ENCODE measurements at regions not wholly inside any gene's neighbourhood (a gene's known extent, or its start where the extent isn't known, plus 50 kb on each side); places are given as distances from the start of the nearest gene placed in this dataset.

DNA sequence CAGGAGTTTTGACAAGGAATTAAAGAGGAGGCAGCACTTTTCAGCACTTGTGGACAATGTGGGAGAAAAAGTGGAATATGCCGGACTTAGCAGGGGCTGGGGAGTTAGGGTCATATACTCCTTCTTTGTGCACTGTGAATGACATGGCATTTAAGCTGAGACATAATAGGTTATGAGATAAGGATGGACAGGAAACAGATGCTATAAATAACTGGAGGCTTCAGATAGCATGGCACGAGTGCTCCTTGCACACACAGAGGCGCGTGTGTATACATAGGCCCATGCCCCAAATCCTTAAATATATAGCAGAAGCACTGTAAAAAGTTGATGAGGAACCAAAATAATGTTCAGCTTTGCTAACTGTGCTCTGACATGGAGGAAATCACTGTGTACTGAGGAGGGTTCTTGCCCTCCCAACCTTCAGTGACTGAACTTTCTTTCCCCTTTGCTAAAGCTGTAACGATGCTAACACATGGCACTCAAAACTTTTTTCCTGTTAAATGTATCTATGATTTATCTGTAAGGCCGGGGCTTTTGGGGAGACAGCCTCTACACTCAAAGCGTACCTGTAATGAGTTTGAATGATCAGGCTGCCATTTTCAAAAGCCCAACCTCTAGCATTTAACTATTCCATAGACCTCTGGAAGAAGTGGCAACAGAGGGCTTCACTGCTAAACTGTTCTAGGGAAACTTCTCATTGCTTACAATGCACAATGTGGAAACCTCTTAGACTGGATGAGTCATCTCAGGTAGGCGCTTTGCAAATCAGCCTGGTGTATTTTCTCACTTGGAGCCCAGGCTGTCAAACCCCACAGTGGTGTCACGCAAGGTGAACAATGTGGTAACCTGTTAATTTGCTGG is 784.6 kb downstream of the NR2F2 start:
- DNase-seq = no peak

DNA sequence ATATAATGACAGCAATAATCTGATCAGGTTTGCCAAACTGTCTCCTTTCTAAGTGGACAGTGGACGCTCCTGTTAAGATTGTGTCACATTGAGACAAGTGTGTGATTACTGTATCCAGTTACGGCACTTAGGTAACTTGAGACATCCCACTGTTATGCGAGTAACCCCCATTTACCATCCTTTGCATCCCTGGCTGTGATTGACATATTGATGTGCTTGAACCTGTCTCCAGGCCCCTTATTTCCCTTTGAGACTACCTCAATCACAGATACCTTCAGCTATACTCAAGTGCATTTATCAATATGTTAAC is 785.2 kb downstream of the NR2F2 start:
- no peak for DNase-seq

DNA sequence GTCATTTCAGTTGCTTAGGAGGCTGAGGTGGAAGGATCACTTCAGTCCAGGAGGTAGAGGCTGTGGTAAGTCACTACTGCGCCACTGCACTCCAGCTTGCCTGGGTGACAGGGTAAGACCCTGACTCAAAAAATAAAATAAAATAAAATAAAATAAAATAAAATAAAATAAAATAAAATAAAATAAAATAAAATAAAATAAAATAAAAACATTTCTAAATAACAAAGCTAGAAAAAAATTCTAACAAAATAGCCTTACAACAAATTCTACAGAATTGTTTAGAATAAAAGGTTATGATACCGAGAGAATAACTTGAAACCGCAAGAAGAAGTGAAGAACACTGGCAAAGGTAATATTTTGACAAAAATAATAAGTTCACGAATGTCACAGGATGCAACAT is 794.3 kb downstream of the NR2F2 start:
- no peak for DNase-seq

DNA sequence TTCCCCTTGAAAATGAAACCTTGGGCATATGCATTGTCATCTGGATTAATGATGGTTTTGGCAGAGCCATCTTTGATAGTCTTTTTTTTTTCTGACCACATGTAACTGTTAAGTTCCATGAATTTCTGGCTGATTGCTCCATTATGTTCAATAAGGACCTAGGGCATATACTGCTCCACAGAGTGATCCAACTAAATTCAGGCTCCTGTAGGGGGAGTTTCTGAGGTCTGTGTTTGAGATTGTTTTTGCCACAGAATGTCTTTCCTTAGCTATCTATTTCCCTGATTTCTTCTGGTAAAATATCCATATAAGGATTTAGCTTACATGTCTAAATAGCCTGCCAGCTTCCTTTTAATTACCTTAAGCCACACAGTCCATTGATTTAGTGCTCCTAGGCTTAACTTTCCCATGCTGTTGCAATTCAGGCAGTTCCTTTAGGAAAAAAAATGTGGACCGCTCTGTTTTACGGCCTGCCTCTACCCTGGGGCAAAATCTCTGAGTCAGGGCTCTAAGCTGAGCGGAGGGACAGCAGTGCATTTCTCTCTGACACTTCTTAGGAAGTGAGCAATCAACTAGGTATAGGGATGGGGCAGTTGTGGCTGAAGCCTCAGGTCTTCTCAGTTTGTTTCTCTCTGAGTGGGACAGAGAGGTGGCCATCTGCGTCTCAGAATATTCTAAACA is 796.2 kb downstream of the NR2F2 start:
- DNase-seq = no peak

DNA sequence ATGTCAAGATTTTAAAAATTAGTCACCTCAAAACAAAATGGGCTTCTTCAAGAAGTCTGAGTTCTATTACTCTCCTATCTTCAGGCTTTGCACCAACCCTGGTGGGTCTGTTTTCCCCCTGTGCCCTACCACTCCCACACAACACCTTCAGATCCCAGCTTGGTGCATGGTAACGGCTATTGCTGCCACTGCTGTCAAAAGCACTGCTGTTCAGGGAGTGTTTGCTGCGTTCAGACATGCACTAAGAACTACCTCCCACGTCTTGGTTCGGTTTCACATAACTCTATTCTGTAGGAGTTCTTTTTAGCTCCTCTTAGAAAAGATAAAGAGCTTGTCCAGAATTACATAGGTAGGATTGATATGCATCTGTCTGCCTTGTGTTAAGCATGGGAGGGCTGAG is 799.2 kb downstream of the NR2F2 start:
- DNase-seq = no peak

DNA sequence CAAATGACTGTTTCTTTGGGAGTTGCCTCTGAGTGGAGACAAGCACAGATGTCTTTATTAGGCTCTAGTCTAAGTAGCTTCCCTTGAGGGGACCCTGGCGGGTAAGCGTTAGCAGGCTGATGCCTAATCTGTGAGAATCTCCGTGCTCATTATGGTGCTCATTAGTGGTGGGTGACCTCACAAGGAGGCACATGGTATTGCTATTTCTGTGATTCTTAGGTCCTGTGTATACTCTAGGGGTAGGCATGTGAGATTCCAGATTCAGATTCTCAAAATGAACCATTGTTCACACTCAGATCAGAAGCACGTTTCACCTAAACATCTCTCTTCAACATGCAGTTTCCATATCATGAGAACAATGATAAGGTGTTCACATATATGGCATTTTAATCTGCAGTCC is 809.7 kb downstream of the NR2F2 start:
- DNase-seq = no peak

DNA sequence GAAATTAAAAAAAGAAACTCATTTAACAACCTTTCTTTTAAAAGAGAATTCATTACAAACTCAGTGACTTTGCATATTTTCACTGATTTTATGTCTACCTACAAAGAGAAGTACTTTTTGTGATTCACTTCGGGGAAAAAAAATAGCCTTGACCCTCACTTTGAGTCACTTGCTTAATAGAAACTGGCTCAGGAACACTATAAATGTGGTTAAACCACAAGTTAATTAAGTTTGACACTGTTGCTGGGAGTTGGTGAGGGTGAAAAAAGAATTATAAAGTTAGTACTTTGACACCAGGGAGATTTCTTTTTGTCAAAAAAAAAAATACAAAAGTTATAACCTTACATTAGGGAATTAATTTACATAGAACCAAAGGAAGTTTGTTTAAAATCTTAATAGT is 810.9 kb downstream of the NR2F2 start:
- DNase-seq = no peak

DNA sequence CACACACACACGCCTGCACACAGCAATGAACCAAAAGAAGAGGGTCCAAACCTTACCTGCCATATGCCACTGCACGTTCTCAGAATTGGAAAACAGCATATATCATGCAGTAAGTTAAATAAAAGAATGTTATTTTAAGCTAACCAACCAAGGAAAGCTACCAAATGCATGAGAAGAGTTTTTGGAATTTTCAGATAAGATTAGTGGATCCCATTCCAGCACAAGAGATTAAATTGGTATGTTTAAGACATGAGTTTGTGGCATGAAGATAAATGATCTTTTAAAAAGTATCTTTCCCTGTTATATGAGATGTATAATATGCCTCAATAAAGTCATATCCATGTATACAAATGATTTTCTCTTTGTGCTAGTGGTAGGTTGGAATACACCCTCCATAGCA is 811.4 kb downstream of the NR2F2 start:
- no peak for DNase-seq

DNA sequence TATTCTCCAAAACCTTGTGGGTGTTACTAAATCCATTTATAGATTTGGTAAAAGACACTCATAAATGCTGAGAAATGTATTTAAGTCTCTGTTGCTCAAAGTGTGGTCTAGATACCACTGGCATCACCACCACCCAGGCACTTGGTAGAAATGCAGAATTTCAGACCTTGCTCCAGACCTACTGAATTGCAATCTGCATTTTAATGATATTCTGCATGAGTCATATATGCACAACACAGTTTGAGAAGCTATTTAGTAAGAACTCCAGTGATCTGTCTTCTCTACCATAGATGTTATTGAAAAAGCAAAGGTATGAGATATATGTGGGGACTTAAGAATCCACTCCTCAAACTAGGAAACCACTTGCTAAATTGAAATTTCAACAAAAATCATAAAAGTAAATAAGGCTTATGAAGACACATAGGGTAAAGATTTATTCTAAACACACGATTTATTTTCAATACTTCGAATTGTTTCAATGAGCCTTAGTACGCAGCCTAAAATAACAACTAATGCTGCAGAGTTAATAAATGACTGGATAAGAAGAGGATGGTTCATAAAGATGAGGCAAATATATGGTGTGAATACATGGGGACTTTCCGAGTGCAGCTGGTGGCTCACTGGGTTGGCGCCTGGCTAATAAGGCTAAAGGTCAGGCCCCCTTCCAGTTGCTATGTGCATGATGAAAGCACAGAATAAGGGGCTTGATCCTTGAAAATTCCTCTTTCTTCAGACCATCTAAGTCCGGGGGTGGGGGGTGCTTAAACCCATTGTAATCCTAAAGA is 813.3 kb downstream of the NR2F2 start:
- no peak for DNase-seq

DNA sequence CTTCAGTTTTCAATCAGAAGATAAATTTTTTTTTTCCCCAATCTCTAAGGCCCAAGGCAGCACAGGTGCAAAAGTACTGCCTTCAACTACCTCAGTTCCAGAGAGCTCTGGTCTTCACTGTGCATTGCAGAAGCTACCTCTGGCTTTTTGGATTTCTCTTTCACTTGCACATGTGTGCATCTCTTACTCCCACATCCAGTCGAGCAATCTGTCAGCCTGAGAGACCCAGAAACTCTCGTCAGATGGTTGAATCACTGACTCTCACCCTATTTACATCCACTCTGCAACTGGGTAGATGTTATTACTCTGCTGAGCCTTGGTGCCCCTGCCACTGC is 813.8 kb downstream of the NR2F2 start:
- DNase-seq = no peak

DNA sequence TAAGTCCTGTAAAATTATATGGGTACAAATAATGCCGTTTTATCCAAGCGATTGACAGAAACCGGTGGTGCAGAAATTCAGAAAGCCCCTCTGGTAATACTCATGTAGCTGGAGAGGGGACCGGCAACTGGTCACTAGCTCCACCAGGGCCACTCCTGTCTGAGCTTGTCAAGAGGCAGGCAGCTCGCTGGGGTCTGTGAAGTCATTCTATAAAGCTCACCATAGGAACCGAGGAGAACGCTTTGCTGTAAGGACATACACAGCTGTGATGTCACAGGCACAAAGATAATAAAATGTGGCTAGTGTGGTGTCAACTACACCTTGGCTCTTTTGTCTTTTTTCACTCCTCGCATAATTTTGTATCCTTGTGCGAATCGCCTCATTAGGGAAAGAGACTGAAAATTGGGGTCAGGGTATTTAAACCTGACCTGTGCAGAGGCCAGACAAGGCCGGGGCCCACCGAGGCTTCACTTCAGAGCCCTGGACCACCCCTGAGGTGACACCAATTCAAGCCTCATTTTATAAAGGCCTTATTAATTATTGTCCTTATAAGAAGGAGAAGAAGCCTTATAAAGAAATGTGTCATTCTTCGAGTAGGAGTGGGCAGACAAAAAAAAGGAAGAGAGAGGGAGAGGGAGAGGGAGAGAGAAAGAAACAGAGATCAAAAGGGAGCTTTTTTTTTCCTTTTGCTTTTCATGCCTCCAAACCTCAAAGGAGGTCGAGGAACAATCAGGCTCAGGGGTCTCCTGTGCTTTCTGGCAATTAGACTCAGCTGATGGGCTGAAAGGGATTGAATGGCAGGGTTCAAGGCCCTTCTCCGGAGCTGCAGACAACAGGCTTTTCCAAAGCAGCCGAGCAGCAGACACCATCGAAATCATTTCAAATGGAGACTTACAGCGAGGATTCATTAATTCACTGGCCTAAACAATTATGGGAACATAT is 813.3 kb upstream of the ARRDC4 start:
- no peak for DNase-seq

DNA sequence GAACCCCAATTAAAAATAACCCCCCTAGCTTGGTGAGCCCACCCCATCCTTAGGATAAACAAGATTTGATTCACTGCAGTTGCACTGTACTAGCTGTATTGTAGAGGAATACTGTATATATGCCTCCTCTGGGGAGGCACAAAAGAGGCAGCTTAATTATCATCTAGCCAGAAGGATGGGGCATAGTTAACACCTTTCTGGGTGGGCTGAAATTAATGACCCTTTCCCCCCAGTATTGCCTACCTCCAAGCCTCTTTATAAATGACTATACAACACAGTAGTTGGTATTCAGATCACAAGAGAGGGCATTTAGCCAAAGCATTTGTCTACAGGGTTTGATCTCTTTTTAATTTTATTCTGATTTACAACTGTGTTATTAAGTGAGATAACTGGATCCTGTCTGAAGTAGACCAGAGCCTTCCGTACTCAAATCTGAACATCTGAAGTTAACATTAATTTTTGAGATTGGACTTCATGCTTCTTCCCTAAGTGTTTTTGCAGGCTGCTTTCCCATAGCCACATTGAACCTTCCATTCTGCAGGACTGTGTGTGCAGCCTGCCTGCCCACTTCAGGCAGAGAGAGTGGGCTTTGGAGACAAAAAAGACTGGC is 807.0 kb upstream of the ARRDC4 start:
- no peak for DNase-seq

DNA sequence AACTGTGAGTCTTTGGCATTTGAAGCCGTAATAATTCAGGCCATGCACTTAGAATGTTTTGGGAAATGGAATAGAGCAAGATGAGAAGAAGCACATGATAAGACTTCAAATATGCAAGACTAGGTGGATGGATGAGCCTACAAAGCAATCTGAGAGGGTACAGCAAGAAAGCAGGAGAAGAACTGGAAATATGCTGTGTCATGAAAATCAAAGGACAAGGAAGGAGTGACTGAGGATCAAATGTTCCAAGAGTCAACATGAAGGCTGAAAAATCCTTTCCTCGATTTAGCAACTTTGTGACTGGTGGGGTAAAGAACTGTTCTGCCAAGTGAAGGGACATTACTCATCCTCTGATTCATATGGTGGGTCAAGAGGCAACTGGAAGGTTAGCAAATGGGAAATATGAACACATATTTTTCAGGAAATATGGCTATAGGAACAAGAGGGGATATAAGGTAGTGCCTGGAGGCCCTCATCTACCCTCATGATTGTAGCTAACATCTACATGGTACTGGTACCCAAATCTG is 803.7 kb upstream of the ARRDC4 start:
- no peak for DNase-seq

DNA sequence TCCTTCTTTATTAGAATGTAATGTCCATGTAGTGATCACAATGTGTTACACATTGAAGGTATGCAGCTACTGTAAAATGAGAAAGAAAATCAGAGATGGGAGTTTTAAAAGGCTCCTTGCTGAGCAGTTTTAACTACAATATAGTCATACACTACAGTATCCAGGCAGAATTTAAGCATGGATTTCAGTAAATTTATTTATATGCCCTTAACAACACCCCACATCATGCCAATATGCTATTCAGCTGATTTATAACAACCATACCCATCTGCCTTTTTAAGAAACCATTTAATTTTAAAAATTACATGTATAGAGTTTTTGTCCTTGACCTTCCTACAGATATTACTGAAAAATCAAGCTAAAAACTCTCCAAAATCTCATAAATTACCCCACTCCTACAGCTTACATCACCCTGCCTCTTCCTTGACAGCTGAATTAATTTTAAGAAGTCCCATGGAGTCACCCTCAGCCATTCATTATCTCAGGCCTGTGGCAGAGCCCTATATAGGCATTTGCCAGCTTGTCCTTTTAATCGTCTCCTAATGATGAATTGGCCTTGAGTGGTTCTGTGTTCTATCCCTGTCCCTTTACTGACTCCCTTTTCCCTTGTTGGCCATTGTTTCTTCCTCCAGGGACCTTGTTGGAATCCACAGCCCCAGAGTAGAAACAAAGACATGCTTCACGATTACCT is 797.6 kb upstream of the ARRDC4 start:
- no peak for DNase-seq

DNA sequence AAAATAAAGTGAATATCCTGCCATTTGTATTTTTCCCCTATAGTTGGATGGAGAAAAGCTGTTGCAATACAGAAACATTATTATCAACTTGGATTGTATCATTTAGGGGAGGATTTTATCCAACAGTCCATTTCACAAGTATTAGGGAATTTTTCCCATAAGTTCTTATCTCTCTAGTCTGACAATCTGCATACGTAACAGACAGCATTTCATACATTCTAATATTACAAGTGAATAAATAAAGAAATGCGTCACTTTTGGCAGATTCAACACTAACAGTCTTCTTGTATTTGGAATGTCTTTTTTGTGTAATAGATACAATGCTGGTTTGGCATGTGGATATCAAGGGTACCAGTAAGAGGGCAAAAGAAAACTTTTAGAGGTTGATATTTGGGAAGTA is 795.3 kb upstream of the ARRDC4 start:
- no peak for DNase-seq

DNA sequence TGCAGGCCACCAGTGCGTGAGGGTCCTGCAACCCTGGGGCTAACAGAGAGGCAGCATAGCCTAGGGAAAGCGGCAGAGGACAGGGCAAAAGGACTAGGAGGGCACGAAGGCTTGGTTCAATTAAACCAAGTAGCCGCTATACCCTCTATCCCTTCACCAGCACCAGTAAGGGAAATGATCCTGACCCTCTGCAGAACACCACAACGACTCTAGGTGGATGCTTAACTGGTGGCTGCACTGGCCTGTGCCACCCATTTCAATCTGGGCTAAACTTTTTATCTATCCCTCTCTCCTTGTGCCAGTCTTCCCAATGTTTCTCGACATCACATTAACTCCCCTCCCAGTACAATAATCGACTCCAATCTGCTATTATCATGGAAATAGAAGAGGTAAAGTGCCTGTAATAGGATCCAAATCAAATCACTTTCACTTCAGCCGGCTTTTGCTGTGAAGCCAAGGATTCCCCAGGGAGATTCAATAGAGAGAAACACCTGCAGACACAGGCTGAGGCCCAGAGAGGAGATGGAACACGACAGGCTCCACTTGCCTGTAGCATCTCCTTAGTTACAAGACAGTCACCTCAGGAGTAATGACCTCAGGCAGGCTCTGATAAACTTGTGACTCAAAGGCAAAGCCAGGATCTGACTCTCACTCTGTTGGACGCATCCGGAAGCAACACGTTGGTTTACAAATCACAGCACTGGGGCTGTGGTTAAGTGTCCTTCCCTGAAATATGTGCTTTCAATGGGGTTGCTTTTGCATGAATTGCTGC is 791.6 kb upstream of the ARRDC4 start:
- DNase-seq = no peak

DNA sequence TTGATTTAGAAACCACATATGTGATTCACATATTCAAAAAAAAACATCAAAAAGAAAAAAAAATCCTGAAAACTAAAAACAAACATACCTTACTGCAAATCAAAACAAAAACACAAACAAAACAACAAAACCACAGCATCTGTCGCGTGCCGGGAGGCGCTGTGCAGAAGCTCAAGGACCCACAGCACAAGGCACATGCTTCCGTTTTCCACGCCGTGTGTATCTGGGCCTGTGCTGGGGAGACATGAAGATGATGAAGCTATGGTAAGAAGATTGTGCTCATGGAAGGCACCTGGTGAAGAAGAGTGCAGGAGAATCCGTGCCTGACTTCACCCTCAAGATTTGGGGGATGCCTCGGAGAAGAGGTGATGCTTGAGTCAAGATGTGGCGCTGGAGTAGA is 788.9 kb upstream of the ARRDC4 start:
- no peak for DNase-seq

DNA sequence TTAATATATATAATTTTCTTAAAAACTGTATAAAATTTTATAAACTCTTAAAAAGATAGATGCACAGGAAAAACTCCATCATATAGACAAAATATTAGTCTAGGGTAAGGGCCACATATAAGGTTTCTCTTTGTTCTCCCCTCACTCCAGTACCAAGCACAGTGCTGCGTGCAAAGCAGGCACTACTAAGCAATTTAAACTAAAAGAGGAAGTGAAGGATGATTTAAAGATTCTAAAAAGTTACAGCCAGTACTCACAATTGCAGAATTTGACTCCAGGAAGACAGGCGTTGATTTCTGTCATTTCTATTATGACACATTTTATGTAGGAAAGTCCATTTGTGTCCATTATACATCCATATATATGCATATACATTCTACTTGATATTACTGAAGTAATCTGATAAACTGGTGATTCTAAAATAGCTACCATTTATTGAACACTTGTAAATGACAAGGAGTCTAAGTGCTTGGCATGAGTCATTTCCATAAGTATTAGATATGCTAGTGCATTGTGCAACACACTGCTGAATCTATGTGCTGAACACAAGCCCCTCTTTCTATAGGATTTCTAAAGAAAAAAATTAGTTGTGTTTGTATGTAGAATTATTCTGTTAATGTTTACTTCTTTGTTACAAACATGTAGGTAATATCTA is 785.5 kb upstream of the ARRDC4 start:
- DNase-seq = no peak

DNA sequence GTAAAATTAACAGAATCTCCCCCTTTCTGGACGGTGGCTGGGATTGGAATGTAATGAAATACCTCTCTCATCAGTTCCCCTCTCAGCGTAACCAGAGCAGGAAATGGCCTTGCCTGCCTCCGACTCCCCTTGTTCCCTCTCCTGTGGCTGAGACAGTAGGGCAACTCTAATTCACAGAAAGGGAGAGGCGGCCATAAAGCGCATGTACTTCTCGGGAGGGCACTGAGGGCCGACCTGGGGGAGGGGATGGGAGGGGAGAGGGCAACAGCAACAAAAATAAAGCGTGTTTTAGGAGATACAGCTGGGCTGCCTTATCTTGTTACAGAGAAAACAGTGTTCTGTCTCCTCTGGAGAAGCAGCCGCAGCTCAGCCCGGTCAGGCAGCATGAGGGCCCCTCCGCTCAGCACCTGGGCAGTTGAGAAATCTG is 783.3 kb upstream of the ARRDC4 start:
- DNase-seq = no peak

DNA sequence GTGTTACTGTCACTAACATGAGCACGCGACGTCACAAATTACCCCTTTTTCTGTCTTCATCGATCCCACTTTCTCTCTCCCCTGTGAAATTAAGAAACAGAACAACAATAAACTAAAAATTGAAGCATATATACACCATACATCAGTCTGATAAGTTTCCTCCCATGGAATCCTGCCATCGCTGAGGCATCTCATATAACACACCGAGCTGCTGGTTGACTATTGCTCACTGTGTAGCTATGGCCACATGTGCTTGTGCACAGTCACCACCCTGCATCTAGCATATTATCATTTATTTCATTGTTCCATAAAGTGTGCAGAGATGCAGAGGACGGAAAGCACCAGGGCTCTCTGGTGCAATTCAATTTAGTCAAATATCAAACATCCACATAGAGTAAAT is 777.9 kb upstream of the ARRDC4 start:
- no peak for DNase-seq

All from activated CD4-positive, alpha-beta T cell treated with anti-CD3 and anti-CD28 coated beads for 4 hours (primary cell).